ENCODE measurements at regions not wholly inside any gene's neighbourhood (a gene's known extent, or its start where the extent isn't known, plus 50 kb on each side); places are given as distances from the start of the nearest gene placed in this dataset.

DNA sequence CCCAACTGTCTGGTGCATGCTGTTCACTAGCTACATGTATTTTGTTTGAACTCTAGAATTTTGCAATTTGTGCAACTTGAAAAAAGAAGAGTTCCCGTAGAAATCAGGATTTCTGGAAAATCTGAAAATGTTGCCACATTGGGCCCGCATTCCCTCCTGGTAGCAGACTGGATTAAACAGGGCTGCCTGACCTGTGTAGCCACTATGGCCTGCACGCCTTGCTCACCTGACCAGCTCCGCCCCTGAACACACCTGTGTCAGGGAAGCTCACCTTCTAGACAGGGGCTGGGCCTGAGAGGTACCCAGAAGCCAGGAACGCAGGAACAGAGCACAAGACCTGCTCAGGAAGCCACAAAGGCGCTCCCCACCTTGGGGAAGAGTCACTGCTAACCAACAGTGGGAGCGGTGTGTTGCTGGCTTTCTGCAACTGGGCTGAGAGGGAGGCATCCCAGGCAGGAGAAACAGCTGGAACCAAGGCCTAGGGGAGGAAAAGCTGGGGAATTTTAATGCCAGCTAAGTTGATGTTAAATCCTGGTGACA lies 106.5 kb downstream of the UQCRFS1 start:
- H3K4me3 ChIP-seq: no peak overlapping the region
- H3K9me3 ChIP-seq: peaks cover 27% of the 10 kb centered on the region
- H3K27ac ChIP-seq: no peak overlapping the region
- ChIA-PET CTCF (no interaction called here), POLR2A (no interaction called here)
- TF ChIP-seq FOSB (CRISPR knock-in tag; IDR thresholded peaks at IDR 0.05): no peak
- no peak for TF ChIP-seq EP300 (IDR thresholded peaks at IDR 0.05)
- no peak for TF ChIP-seq SREBF2 (IDR thresholded peaks at IDR 0.05)
- TF ChIP-seq SMC3 (IDR thresholded peaks at IDR 0.05): no peak
- no peak for TF ChIP-seq NR3C1 (IDR thresholded peaks at IDR 0.05)
- TF ChIP-seq USF2 (IDR thresholded peaks at IDR 0.05): no peak
- no peak for TF ChIP-seq TFCP2L1 (CRISPR knock-in tag; IDR thresholded peaks at IDR 0.05)
- no peak for TF ChIP-seq KDM5A (IDR thresholded peaks at IDR 0.05)
- TF ChIP-seq HDAC2 (IDR thresholded peaks at IDR 0.05): no peak
- TF ChIP-seq PBX3 (IDR thresholded peaks at IDR 0.05): no peak
- H3K4me2 ChIP-seq: no peak overlapping the region
- H3K4me1 ChIP-seq: no peaks in the 10 kb centered on the region
- FAIRE-seq (no peak), DNase-seq (ENCODE audit: low read depth in 1 of 2, low spot score in 1 of 2) (no peak), ATAC-seq (no peak)
- 23% methylated on average over 7 of the region's 7 CpGs for WGBS (ENCODE audit: missing lambda C conversion rate)

DNA sequence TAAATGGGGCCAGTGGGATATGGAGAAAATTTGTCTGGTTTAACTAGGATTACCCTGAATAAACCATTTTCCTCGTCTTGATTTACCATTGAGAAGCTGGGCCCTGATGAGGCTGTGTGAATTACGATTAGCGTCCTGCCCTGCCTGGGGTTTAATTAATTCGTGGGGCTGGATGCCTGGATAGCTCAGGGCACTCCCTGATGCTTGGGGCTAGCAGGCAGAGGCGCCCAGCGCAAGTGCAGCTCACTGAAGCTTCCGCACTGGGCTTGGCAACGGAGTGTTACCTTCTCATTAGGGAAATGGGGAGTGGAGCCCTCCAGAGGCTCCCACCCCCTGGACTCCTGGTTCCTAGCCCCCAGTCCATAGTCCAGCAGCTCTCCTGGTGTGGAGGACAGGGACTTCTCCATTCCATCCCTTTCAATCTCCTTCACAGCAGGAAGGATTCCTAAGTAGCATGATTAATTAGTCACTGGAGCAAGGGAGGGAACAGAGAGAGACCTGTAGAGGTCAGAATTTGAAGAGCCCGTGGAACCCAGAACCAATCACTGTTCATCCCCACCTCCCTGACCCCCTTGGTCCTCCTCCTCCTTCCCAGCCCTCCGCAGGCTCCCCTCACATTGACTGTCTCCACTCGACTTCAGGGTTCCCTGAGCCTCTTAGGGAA lies 107.2 kb downstream of the UQCRFS1 start:
- H3K9me3 ChIP-seq: peaks cover 32% of the 10 kb centered on the region
- no peaks in the 10 kb centered on the region for H3K4me1 ChIP-seq
- ChIA-PET POLR2A (no interaction called here), CTCF (no interaction called here)
- no peak overlapping the region for H3K4me3 ChIP-seq
- H3K4me2 ChIP-seq: no peak overlapping the region
- ATAC-seq (no peak), DNase-seq (ENCODE audit: low read depth in 1 of 2, low spot score in 1 of 2) (no peak), FAIRE-seq (no peak)
- WGBS (ENCODE audit: missing lambda C conversion rate): 24% methylated on average over 11 of the region's 11 CpGs
- no peak overlapping the region for H3K27ac ChIP-seq
- TF ChIP-seq RNF2 (IDR thresholded peaks at IDR 0.05; ENCODE audit: borderline replicate concordance, low read depth): no peak
- TF ChIP-seq, protein P1, sequence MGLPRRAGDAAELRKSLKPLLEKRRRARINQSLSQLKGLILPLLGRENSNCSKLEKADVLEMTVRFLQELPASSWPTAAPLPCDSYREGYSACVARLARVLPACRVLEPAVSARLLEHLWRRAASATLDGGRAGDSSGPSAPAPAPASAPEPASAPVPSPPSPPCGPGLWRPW (IDR thresholded peaks at IDR 0.05): no peak
- TF ChIP-seq EHF (CRISPR knock-in tag; IDR thresholded peaks at IDR 0.05): no peak
- TF ChIP-seq MAFK (IDR thresholded peaks at IDR 0.05; ENCODE audit: partially characterized antibody): no peak
- no peak for TF ChIP-seq USF2 (IDR thresholded peaks at IDR 0.05)
- no peak for TF ChIP-seq FOSB (CRISPR knock-in tag; IDR thresholded peaks at IDR 0.05)
- TF ChIP-seq REST (IDR thresholded peaks at IDR 0.05): no peak
- no peak for TF ChIP-seq KDM5A (IDR thresholded peaks at IDR 0.05)
- TF ChIP-seq HOXA7 (CRISPR knock-in tag; IDR thresholded peaks at IDR 0.05): no peak

Data from A549 (cell line).